Stimulated activated CD4-positive, alpha-beta T cell treated with anti-CD3 and anti-CD28 coated beads, TNF-alpha, amount 100 ng/mL, for 4 hours (primary cell): ENCODE measurements at regions not wholly inside any gene's neighbourhood (a gene's known extent, or its start where the extent isn't known, plus 50 kb on each side); places are given as distances from the start of the nearest gene placed in this dataset.

ENCODE experiments used
- DNase-seq, 3 experiments: peaks; one replicate each; pipeline ENCODE4 v3.0.0-alpha.2; 2020; ENCODE audit warnings: low read depth in 3 of 3

DNA sequence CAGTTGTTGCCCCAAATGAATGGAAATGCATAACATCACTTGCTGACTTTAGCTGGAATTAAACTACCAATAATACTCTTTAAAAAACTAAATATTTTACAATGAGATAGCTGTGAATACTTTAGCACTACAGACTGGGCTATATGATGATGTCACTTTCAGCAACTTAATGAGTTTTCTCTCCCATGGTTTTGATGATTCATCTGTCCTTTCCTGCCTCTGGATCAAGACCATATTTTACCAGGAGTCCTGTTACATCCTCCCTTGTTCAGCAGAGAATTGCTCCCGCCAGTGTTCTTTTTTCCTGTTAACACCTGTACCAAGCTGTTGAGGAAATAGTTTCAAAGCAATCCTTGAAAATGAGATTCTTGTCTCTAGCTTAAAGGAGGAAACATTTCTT is 543.0 kb downstream of the SPRY1 start:
- DNase-seq = no peak

DNA sequence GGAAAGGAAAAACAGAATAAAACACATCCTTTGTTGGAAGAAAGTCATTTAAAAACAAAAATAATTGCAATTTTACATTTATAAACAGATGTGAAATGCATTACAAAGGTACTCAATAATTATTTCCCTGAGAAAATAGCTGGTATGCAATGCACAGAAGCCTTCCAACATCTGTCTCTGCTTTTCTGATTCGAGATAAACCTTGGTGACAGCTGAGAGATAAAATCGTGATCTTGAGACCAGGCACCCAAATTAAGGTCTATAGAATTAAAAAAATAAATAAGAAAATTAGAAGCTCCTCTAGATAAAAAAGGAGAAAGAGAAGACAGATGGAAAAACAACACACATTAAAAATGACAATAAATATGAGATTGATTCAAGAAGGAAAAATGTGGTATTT is 544.0 kb downstream of the SPRY1 start:
- no peak for DNase-seq

DNA sequence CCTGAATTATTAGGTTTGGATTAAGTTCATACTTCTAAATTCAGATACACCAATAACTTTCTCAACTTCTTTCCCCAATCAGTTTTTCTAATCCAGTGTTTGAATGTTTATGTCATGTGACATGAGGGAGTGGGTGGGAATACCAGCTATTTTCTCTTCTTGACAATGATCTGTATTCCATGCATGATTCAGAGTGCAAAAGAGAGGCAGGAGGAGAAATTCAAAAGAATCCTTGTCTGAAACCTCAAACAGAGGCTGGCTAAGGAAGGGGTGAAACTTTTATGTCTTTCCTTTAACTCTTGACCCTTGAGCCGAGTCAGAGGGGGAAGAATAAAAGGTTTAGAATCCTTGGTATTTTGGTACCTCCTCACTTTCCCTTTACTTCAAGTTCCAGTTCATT is 544.7 kb downstream of the SPRY1 start:
- no peak for DNase-seq

DNA sequence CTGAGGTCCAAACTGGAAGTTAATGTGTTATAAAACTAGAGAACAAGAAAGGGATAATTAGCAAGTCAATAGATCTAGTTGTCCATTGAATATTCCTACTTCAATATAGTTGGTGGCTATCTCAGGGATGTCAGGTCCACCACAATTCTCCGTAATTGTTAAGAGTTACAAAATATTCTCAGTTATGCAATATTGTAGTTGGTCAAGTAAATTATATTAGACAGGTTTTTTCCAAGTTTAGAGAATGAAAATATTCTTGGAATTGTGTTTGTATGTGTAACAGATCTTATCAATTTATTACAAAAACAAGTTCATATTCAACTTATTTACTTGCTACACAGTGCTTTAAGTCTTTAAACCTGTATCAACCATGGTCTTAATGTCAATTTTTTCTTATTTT is 547.4 kb downstream of the SPRY1 start:
- DNase-seq = no peak

DNA sequence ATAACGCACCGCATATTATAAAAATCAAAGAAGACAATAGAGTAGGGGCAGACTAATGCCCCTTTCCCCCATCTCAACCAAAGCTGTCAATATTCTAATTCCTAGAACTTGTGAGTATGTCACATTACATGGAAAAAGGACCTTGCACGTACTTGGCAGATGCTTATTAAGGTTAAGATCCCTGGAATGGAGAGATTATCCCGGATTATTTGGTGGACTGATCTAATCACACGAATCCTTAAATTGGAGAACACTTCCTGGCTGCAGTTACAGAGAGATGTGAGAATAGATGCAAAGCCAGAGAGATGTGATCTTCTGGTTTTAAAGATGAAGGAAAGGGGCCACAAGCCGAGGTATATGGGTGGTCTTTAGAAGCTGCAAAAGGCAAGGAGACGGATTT is 548.7 kb downstream of the SPRY1 start:
- DNase-seq = no peak

DNA sequence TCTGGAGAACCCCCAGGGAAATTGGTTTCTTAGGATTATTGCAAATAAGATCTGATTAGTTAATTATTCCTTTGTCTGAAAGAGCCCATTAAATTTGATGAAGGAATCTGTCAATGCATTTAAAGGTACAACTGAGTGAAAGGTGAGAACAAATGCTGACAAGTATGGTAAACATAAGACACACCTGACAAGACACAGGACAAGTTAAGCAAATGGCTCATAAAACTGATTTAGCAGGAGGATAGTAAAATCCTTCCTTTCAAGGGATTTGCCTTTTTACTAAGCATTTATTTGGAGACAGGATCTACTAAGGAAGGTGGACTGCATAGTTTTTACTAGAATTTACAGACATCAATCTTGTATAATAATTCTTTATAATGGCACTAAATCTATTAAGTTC is 553.9 kb downstream of the SPRY1 start:
- DNase-seq = no peak

DNA sequence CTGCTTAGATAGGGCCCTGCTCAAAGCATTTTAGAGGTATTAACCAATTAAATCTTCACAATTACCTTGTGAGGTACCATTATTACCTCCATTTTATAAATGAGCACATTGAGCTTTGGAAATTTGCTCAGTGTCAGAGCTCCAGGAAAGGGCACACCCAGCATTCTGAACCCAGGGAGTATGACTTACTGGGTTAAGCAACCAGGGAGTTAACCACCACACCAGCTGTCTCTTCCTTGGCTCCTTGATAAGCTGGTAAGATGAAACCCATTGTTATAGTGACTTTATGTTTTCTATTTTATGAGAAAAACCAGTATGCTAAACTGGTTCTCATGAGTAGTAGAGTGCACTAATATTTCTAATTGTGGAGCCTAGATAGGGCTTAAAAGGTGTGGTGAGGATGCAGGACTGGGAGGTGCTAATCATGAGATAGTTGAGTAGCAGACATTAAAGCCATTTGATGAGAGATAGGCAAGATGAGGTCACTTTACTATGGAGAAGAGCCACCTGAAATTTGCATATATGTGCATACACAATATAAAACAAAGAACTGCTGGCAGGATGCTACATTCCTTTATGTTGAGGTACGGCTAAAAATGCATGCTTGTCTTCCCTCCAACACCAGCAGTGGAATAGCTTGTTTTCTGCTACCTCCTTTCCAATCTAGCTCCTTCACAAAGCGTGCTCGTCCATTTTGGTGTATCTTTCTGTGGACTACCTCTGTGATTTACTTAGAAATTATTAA is 556.1 kb downstream of the SPRY1 start:
- DNase-seq = no peak

DNA sequence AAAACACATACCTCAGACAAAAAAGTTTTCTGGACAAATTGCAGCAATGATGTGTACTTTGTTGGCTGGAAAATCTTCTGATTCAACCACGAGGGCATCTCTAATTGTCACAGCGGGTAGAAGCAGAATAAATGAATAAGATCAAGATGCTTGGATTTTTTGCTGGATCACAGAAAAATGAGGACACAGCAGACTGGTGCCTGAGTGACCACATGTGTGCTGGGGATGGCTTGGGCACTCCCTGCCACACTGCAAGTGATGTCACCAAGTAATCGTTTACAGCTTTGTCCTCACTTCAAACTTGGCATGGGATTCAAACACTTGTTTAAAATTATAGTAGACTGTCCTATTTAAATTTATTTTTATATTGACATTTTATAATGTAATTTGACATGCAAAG is 557.0 kb downstream of the SPRY1 start:
- no peak for DNase-seq

DNA sequence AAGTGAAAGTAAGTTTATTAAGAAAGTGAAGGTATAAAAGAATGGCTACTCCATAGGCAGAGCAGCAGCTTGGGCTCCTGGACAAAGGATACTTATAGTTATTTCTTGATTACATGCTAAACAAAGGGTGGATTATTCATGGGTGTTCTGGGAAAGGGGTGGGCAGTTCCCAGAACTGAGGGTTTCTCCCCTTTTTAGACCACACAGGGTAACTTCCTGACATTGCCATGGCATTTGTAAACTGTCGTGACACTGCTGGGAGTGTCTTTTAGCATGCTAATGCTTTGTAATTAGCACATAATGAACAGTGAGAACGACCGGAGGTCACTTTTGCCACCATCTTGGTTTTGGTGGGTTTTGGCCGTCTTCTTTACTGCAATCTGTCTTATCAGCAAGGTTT is 557.6 kb downstream of the SPRY1 start:
- DNase-seq = no peak

DNA sequence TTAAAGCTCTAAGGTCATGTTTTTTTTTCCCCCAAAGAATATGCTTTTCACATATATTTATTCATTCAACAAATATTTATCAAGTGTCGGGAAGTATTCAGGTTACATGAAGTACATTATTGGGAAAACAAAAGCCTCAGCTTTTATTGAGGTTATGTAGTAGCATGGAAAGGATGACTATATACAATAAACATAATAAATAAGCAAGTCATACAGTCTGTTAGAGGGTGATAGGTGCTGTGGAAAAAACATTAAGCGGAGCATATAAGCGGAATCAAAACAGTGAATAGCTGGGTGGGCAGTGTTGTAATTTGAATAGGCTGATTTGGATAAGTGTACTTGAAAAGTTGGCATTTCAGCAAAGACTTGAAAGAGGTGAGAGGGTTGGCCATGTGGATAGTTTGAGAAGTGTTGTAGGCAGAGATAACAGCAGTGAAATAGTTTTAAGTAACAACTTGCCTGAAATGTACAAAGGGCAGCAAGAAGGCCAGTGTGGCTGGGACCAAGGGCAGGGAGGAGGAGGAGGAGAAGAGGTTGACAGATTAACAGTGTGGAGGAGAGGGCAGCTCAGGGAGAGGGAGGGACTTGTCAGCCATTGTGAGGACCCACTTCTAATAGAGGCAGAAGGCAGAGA is 558.7 kb downstream of the SPRY1 start:
- no peak for DNase-seq

DNA sequence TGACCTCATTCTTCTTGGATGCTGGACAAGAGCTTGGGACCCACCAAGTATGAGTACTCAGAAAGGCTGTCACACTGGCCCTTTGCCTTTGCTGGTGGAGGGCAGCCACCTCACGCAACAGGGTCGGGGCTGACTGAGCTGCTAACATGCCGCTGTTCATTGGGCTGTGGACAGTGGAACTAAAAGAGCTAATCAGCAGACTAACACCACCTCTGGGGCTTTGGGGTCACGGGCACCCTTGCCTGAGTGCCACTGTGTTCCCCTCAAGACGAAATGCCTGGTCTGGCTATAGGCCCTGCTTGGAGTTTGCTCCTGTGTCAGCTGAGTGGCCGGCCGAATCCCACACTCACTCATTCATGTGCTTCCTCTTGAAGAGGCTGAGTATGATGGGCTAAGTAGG is 559.6 kb downstream of the SPRY1 start:
- DNase-seq = no peak

DNA sequence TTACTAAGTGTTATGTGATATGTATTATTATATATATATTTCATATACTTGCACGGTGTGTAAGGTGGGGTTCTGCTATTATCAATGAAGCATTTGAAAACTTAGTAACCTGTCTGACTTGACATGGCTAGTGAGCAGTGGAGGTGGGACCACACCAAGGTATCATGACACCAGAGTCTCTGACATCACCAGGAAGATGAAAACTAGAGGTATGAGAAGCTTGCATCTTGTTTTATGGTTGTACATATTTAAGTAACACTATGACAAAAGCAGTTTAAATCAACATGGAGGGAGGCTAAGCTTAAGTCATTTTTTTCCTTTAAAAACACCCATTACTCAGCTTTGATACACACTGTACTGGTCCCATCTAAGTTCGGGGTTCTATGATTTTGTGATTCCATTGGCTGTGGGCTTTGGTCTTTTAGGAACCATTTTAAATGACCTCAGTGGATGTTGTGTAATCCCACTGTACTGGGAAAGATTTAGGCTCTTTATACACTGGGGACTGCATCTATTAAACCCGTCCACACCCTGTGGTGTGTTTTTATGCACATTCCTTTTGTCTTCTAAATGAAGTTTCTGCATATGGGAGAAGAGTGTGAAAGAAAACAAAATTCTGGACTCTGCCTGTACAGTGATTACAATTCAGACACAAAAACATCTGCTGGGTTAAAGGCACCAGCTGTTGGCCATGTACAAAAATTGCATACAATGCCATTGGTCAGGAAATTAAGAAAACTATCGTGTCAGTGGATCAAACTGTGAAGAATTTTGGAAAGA is 570.6 kb downstream of the SPRY1 start:
- DNase-seq = no peak

DNA sequence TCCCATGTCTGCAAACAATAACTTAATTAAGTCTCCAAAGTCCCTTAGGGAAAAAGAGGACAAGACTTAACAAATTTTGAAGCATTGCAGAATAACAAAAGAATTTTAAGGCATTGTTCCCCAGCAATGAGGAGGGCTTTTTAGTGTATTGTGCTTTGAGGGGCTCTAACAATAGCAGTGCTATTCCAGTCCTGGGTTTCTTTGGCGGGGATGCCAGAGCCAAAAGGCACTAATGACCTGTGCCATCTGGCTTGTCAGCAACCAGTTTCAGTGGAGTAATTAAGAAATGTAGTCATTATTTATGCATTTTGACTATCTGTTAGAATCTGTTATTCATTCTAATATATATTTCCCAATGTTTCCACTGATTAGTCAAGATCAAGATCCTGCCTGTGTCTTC is 575.4 kb downstream of the SPRY1 start:
- no peak for DNase-seq

DNA sequence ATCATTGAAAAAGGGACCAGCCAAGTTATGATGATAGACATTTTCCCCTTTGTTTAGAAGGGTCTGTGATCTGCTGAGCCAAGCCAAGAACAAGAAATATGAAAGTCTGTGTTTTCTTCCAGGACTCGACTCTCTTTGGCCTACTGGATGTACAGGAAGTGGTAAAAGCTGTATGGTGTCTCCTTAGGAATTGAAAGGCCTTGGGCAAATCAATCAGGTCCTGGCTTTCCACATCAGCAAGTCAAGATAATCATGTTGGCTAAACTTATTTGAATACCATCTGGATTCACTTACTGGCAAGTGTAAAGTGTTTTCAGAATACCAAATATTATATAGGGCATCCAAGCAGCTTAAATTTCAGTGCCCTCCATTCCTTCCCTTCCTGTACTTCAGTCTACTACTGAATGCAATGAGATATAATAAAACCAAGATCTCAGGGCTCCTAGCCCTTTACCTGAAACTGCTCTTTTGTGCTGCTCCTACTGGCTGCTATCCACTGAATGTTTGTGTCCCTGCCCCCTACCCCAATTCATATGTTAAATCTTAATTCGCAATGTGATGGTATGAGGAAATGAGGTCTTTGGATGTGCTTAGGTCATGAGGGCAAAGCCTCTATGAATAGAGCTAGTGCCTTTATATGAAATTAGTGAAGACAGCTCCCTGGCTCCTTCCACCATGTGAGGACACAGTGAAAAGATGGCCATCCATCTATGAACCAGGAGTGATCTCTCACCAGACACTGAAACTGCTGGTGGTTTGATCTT is 578.0 kb downstream of the SPRY1 start:
- DNase-seq = no peak

DNA sequence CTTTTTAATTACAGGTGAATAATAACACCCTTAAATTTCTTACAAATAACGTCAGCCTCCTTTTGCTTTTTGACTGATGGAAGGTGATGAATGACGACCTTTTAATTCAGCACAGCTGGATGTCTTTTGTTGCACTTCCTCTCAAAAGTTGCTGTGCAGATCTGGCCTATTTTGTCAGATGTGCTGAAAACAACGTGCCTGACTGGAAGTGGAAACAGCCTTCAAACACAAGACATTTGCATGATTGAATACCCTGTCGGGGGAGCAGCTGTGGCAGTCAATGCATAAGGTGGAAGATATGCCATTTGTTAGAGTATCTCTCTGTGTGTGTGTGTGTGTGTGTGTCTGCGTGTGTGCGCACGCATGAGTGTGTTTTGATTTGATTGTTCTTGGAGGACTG is 579.7 kb downstream of the SPRY1 start:
- DNase-seq = no peak

DNA sequence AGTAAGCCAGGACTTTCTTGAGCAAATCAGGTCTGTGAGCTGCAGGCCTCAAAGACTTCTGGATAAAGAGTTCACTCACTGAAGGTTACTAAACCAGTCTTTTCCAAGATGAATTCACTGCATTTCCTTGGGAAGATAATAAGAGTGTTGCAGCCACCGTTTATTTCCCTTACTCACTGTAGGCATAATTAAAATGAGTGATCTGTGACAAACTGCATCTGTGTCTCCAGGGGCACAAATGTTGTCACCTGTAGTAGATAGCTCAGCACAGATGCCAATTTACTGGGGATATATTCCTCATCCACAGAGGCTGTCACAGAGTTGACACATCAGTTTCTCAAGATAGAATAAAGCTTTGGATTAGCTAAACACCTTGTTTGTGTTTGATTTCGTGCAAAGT is 580.2 kb downstream of the SPRY1 start:
- DNase-seq = no peak

DNA sequence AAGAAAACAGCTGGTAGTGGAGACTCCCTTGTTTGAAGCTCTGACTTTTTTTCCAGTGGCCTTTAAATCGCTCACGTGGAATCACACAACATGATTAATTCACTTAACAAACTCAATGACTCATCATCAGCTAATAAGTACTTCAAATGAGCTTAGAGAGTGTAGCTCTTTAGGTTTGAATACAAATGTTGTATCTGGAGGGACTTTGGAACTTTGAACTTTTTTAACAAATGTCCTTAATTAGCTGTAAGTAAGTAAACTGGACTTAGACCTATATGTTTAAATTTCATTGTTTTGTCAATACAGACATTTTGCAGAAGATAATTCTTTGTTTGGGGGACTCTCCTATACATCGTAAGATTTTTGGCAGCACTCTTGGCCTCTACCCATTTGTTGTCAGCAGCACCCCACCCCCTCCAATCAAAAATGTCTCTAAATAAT is 581.1 kb downstream of the SPRY1 start:
- no peak for DNase-seq

DNA sequence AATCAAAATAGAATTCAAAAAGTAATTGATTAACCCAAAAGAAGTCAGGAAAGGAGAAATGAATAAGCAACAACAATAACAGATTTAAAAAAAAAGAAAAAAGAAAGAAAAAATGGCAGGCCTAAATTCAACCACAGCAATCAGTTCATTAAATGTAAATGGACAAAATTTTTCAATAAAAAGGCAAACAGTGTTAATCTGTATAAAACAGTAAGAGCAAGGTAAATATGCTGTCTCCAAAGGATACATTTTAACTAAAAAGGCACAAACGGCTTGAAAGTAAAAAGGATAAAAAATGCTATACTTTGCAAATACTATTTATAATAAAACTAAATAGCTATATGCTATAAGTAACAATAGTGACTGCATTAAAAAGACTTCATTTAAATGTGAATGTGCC is 582.0 kb downstream of the SPRY1 start:
- no peak for DNase-seq

DNA sequence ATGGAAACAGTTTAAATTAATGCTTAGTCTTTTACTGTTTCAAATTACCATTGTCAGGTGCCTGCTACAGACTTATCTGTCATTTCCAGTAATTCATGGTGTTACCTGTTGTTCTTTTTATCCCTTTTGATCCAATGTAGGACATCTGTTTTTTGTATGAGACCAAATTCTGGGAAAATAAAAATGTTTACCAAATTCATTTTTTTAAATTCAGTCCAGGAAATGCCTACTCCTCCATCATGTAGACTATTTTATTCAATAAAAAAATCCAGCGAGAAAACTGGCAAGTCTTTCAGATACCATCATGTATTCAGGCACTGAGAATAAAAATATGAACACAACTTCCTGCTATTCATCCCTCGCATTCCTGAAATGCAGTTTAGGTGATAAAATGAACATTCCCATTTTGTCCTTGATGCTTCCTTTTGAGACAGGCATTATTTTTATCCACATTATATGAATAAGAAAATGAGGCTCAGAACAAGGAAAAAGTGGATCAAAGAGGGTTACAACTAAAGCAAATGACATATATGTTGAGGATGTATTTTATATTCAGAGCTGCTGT is 584.2 kb downstream of the SPRY1 start:
- DNase-seq = no peak

DNA sequence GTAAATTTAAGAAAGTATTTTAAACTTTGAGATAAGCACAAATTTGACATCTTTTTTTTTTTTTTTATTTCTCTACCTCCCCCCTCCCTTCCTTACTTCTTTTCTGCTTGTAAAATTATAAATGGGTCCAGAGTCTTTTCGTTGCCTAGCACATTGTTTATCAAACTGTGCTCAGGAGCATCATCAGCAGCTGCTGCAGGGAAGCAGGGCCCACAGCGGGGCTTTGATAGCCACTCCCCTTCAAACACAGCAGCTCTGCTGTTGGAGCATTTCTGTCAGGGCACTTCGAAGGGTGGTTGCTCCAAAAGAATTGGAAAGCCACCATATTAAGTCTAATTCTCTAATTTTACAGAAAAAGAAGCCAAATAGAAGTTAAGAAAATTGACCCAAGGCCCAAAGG is 588.3 kb downstream of the SPRY1 start:
- no peak for DNase-seq

DNA sequence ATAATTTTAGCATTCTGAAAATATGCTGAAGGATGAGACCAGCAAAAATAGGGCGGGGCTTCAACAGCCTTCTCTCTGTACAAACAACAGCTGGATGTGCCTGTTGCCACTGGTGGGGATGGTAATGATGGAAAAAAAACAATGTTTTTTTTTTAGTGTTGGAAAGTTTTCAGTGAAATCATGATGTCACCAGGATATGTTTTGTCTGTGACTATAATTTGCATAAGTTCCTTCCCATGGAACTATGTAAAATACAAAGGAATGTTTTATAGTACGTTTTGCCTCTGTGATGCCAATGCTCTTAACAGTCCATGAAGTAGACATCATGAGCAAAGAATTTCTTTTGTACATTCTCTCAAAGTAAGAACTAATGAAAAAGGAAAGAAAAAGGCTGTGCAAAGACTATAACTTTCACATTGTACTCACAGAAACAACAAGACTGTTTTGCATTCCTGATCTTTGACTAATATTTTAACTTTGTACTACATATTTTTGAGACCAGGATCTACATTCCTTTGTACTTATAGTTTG is 589.7 kb downstream of the SPRY1 start:
- no peak for DNase-seq

DNA sequence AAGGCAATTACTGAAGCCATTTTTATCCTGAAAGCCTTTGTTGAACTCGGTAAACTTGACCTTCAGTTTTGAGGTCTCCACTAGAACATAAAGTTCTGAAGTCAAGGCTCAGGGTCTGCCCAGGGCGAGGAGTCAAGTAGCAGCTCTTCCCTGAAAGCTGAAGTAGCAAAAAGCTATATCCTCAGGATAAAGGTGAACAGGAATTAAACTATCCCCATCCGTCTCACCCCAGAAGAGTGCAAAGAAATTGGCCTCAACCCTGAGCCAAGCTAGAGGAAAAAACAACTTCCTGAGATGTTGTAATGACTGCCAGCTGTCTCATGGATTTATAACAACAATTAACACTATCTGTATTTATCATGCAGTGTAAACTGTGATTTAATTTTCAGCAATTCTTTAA is 590.8 kb downstream of the SPRY1 start:
- DNase-seq = no peak
